ENCODE measurements at regions not wholly inside any gene's neighbourhood (a gene's known extent, or its start where the extent isn't known, plus 50 kb on each side); places are given as distances from the start of the nearest gene placed in this dataset.
"Not testable (repeated sequence)": the region's sequence is repeated elsewhere in the genome, so short reads cannot be mapped to it uniquely, and the experiment has no call there.

DNA sequence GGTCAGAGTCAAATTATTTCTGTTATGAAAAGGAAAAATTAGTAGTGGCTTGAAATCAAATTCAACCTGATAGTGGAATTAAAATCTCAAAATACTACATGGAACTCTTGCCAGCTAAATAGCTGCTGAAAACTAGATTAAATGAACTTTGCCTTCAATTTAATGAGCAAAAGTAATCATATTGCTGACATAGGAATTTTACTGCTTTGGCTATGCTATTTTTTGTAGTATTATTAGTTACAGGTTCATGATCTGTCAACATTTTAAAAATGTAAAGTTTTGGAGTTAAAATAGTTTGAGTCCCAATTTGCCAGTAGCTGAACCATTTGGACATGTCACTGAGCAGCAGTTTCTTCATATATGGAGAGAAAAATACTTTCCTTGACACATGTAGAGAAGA is 81.4 kb downstream of the RERGL start:
- DNase-seq (ENCODE audit: extremely low read depth in 1 of 11, low read depth in 9 of 11, low spot score in 4 of 11) = no peak

GRCh38 chr12:17999174-17999801 is 90.7 kb downstream of the RERGL start:
- DNase-seq (ENCODE audit: extremely low read depth in 1 of 11, low read depth in 9 of 11, low spot score in 4 of 11) = no peak

GRCh38 chr12:17992002-17992656 is 97.9 kb downstream of the RERGL start:
- peak; percentile 3 to 23 (median 7) for DNase-seq (ENCODE audit: extremely low read depth in 1 of 11, low read depth in 9 of 11, low spot score in 4 of 11)

- DNase-seq (ENCODE audit: extremely low read depth in 1 of 11, low read depth in 9 of 11, low spot score in 4 of 11) = no peak
Measured at GRCh38 chr12:17982556-17982955, 107.4 kb downstream of the RERGL start.

DNA sequence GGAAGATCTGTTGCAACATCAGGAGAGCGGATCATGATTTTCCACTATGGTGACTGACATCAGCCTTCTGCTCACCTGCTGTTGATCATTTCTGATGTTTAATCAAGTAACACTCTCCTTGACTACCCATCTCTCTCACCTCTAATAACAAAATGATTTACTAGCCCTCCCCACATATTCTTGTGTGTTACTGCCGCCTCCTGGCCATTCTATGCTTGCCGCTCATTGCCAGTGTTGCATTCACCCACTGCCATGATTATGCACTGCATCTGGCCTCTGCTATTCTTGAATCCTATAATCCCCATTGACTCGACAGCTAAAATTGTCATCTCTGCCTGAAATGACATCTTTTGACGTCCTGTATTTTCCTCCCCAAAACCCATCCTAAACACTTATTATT is 113.8 kb downstream of the RERGL start:
- DNase-seq (ENCODE audit: extremely low read depth in 1 of 11, low read depth in 9 of 11, low spot score in 4 of 11) = no peak

- no peak for DNase-seq (ENCODE audit: extremely low read depth in 1 of 11, low read depth in 9 of 11, low spot score in 4 of 11)
Measured at GRCh38 chr12:17975763-17976162, 114.2 kb downstream of the RERGL start.

DNA sequence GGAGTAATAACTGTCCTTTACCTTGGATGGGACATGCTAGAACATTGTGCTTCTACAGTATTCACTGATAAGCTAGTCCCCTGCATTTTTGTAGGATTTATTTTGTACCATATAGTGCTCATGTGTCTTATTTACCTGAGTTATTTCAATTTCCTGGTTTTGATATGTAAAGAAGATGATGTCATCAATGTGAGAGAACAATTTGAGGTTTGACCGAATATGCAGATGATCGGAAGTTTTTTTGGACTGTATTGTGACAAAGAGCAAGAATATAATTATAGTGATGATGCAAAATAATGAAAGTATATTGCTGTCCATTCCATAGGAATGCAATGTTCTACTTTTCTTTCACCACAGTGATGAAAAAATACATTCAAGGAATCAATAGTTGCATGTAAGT is 114.8 kb downstream of the RERGL start:
- no peak for DNase-seq (ENCODE audit: extremely low read depth in 1 of 11, low read depth in 9 of 11, low spot score in 4 of 11)

- no peak for DNase-seq (ENCODE audit: extremely low read depth in 1 of 11, low read depth in 9 of 11, low spot score in 4 of 11)
Measured at GRCh38 chr12:17971850-17972249, 118.1 kb downstream of the RERGL start.

GRCh38 chr12:17954788-17955187 is 135.2 kb downstream of the RERGL start:
- no peak for DNase-seq (ENCODE audit: extremely low read depth in 1 of 11, low read depth in 9 of 11, low spot score in 4 of 11)

DNA sequence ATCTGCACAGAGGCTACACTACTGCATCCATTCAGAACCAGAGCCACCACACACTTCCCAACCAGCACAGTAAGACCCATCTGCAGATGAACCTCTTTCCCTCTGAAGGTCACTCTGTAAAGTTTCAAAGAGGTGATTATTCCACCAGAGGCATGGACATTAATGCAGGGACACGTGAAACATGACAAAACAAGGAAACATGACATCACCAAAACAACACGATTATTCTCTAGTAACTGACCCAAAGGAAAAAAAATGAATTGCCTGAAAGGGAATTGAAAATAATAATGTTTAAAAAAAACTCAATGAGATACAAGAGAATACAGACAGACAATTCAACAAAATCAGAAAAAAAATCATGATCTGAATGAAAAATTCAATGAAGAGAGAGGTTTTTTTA is 139.1 kb downstream of the RERGL start:
- DNase-seq (ENCODE audit: extremely low read depth in 1 of 11, low read depth in 9 of 11, low spot score in 4 of 11) = no peak

GRCh38 chr12:17949558-17950141 is 140.3 kb downstream of the RERGL start:
- DNase-seq (ENCODE audit: extremely low read depth in 1 of 11, low read depth in 9 of 11, low spot score in 4 of 11) = no peak

- DNase-seq (ENCODE audit: extremely low read depth in 1 of 11, low read depth in 9 of 11, low spot score in 4 of 11) = no peak
Measured at GRCh38 chr12:17928708-17929366, 161.2 kb downstream of the RERGL start.

DNA sequence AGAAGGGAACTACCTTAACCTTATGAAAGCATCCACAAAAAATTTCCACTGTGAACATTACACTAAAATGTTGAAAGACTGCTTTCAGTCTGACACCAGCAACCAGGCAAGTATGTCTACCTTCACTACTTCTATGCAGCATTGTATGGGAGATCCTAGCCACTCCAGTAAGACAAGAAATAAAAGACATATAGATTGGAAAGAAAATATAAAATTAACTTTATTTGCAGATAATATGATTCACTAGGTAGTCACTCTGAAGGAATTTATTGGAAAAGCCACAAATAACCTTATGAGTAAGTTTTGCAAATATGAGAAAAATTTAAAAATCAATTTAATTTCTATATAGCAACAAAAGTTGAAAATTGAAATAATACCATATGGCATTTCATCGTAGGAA is 172.0 kb downstream of the RERGL start:
- DNase-seq (ENCODE audit: extremely low read depth in 1 of 11, low read depth in 9 of 11, low spot score in 4 of 11) = no peak

- no peak for DNase-seq (ENCODE audit: extremely low read depth in 1 of 11, low read depth in 9 of 11, low spot score in 4 of 11)
Measured at GRCh38 chr12:17884581-17884980, 205.4 kb downstream of the RERGL start.

DNA sequence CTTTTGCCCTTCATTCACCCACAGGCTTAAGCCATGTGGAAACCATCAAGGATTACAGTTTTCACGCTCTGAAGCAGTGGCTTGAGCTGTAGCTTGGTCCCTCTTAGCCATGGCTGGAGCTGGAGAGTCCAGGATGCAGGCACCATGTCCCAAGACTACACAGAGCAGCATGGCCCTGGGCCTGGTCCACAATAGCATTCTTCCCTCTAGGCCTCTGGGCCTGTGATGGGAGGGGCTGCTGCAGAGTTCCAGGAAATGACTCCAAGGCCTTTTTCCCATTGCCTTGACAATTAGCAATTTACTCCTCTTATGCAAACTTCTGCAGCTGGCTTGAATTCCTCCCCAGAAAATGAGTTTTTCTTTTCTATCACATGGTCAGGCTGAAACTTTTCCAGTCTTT is 211.3 kb downstream of the RERGL start:
- no peak for DNase-seq (ENCODE audit: extremely low read depth in 1 of 11, low read depth in 9 of 11, low spot score in 4 of 11)

- no peak for DNase-seq (ENCODE audit: extremely low read depth in 1 of 11, low read depth in 9 of 11, low spot score in 4 of 11)
Measured at GRCh38 chr12:17875230-17875629, 214.8 kb downstream of the RERGL start.

DNA sequence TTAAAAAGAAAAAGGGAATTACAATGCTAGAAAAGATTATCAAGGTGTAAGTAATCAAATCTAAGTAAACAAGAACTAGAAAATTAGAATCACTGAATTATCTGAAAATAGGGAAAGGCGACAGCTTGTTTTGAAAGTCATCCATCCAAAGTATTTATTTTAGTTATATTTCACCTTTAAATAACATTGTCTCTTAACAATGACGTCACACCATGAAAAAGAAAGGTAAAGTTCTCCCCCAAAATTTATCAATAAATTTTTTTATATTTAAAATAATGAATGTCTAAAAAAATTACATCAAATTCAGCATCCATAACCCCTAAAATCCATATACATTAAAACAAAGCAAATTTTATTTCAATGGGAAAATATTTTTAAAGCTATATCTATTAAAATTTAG is 223.2 kb downstream of the RERGL start:
- no peak for DNase-seq (ENCODE audit: extremely low read depth in 1 of 11, low read depth in 9 of 11, low spot score in 4 of 11)

- not testable (repeated sequence) for DNase-seq (ENCODE audit: extremely low read depth in 1 of 11, low read depth in 9 of 11, low spot score in 4 of 11)
Measured at GRCh38 chr12:17855548-17855947, 234.4 kb downstream of the RERGL start.

DNA sequence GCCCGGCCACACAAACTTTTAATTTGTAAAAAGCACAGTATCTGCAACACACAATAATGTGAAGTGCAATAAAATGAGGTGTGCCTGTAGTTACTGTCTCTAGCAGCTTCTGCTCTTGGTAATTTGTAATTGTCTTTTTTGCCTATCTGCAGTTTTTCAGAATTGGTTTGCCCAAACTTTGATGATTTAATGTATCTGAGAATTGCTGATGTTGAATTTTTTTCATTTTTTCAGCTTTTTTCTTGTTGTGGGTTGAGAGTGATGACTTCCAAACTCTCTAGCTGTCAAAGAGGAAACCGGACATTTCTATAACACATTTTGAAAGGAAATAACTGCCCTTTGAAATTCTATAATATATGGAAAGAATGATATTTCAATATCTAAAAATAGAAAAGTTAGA is 236.9 kb downstream of the RERGL start:
- DNase-seq (ENCODE audit: extremely low read depth in 1 of 11, low read depth in 9 of 11, low spot score in 4 of 11) = no peak

DNA sequence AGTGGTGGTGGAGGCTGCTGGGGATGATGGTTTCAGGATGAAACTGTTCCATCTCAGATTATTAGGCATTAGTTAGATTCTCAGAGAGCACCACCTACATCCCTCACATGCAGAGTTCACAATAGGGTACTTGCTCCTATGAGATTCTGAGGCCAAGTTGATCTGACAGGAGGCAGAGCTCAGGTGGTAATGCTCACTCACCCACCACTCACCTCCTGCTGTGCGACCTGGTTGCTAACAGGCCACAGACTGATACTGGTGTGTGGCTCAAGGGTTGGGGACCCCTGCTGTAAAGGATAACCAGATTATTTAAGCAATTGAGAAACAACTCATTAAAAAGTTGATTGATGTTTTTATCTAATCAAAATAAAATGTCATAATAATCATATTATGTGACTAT is 248.5 kb downstream of the RERGL start:
- no peak for DNase-seq (ENCODE audit: extremely low read depth in 1 of 11, low read depth in 9 of 11, low spot score in 4 of 11)
